ENCODE measurements at regions not wholly inside any gene's neighbourhood (a gene's known extent, or its start where the extent isn't known, plus 50 kb on each side); places are given as distances from the start of the nearest gene placed in this dataset.
A peak's percentile ranks its signal among the peaks of the same experiment; 100 is the strongest.

DNA sequence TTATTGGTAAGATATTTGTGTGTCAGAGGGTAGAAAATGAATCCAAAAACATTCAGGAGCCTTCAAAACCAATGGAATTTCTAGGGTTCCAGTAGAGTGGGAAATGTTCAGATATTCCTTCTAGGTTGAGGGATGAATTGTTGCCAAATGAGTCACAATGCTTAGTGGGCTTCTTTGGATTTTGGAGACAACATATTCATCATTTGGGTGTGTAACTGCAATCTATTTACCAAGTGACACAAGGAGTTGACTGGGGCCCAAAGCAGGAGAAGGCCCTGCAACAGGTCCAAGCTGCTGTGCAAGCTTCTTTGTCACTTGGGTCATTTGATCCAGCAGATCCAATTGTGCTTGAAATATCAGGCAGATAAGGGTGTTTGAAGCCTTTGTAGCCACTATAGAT lies 551.5 kb upstream of the PITX2 start:
- TF ChIP-seq, protein P1, sequence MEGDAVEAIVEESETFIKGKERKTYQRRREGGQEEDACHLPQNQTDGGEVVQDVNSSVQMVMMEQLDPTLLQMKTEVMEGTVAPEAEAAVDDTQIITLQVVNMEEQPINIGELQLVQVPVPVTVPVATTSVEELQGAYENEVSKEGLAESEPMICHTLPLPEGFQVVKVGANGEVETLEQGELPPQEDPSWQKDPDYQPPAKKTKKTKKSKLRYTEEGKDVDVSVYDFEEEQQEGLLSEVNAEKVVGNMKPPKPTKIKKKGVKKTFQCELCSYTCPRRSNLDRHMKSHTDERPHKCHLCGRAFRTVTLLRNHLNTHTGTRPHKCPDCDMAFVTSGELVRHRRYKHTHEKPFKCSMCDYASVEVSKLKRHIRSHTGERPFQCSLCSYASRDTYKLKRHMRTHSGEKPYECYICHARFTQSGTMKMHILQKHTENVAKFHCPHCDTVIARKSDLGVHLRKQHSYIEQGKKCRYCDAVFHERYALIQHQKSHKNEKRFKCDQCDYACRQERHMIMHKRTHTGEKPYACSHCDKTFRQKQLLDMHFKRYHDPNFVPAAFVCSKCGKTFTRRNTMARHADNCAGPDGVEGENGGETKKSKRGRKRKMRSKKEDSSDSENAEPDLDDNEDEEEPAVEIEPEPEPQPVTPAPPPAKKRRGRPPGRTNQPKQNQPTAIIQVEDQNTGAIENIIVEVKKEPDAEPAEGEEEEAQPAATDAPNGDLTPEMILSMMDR (IDR thresholded peaks at IDR 0.05), result no peak
- no peak overlapping the region for H3K27ac Mint-ChIP-seq
- H3K9me3 Mint-ChIP-seq, result no peaks in the 10 kb centered on the region
- DNase-seq, result peak; percentile 30
- peaks cover 2% of the 10 kb centered on the region; the same call in 1 of the 2 replicates for H3K27me3 Mint-ChIP-seq (ENCODE audit: insufficient read depth)
- peaks cover 31% of the 10 kb centered on the region for H3K4me1 Mint-ChIP-seq (ENCODE audit: low read depth)
- H3K4me3 Mint-ChIP-seq, result no peak overlapping the region
- H3K36me3 Mint-ChIP-seq (ENCODE audit: low read depth), result no peaks in the 10 kb centered on the region

DNA sequence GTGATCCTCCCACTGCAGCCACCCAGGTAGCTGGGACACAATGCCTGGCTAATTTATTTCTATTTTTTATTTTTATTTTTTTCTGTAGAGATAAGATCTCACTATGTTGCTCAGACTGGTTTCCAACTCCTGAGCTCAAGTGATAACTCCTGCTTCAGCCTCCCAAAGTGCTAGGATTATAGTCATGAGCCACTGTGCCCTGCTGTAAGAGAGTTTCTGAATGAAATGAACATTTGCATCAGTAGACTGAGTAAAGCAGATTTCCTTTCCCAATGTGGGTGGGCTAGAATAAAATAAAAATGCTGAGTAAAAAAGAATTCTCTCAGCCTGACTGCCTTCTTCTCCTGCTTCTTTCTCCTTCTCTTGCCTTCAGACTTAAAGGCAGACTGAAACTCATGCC lies 555.4 kb upstream of the PITX2 start:
- peaks cover 11% of the 10 kb centered on the region for H3K36me3 Mint-ChIP-seq (ENCODE audit: low read depth)
- no peak for DNase-seq
- H3K9me3 Mint-ChIP-seq, result peaks cover 15% of the 10 kb centered on the region
- no peak overlapping the region for H3K27ac Mint-ChIP-seq
- H3K4me1 Mint-ChIP-seq (ENCODE audit: low read depth), result peaks cover 25% of the 10 kb centered on the region
- no peak overlapping the region for H3K4me3 Mint-ChIP-seq
- TF ChIP-seq, protein P1 (IDR thresholded peaks at IDR 0.05), result no peak
- peaks cover 2% of the 10 kb centered on the region; the same call in 1 of the 2 replicates for H3K27me3 Mint-ChIP-seq (ENCODE audit: insufficient read depth)

DNA sequence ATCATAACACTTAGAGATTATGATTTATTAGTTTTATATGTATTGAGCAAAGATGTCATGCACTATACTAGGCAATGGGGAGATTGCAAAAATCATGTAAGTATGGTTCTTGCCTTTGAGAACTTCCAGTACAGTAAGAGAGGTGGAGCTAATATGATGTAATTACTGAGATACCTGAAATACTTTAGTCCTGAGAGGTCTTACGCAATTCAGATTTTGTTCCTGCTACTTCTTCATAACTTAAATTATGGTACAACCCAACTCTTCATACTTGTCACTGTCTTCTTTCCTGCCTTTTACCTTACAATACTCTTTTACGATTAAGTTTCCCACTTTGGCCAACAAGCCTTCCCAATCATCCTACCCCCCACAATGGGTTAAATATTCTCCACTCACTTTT lies 564.2 kb upstream of the PITX2 start:
- H3K9me3 Mint-ChIP-seq, result peaks cover 20% of the 10 kb centered on the region
- no peak overlapping the region for H3K27ac Mint-ChIP-seq
- TF ChIP-seq, protein P1 (IDR thresholded peaks at IDR 0.05), result no peak
- DNase-seq, result no peak
- H3K4me1 Mint-ChIP-seq (ENCODE audit: low read depth), result 0 out of 2 replicates have a peak, but pooled peaks cover 4% of the 10 kb centered on the region
- peaks cover 11% of the 10 kb centered on the region for H3K36me3 Mint-ChIP-seq (ENCODE audit: low read depth)
- no peaks in the 10 kb centered on the region; the same call in 1 of the 2 replicates for H3K27me3 Mint-ChIP-seq (ENCODE audit: insufficient read depth)
- H3K4me3 Mint-ChIP-seq, result no peak overlapping the region

DNA sequence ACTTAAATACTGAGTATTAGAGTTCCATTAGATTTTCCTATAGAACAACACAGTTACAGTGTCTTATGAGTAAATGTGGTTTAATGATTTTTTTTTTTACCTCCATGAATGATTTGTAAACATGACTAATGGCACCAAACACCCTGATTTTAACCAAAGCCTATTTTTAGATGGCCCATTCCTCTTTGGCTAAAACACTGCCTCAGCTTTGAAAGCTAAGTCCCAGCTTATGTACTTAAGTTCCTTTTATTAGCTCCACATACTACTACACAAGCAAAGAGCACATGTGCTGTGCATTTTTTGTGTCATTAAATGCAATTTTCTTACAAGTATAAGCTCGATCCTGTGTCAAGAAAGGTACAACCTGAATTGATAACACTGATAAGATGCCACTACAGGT lies 575.6 kb upstream of the PITX2 start:
- peak; percentile 17 for DNase-seq
- H3K4me1 Mint-ChIP-seq (ENCODE audit: low read depth), result peaks cover 10% of the 10 kb centered on the region
- H3K27me3 Mint-ChIP-seq (ENCODE audit: insufficient read depth), result no peaks in the 10 kb centered on the region
- H3K27ac Mint-ChIP-seq, result no peak overlapping the region
- TF ChIP-seq, protein P1 (IDR thresholded peaks at IDR 0.05), result no peak
- no peaks in the 10 kb centered on the region for H3K9me3 Mint-ChIP-seq
- H3K4me3 Mint-ChIP-seq, result no peak overlapping the region
- H3K36me3 Mint-ChIP-seq (ENCODE audit: low read depth), result no peaks in the 10 kb centered on the region

DNA sequence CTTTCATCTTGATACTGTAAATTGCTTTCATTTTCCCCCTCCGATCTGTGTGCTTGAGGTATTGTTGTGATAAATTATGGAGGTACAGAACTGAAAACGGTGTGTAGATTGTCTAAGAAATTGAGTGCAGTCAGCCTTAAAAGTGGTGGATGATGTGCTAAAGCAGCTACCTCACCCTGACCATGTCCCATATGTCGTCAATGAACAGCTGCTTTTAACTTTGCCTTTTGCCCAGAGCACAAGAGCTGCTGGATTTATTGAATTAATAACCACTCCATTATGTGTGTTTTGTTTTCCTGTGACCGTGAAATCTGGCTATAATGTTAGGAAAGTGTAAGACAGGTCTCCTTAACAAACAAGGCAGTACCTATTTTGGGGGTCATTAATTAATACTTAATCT lies 581.9 kb upstream of the PITX2 start:
- no peaks in the 10 kb centered on the region for H3K27me3 Mint-ChIP-seq (ENCODE audit: insufficient read depth)
- no peak for DNase-seq
- peaks cover 24% of the 10 kb centered on the region for H3K4me1 Mint-ChIP-seq (ENCODE audit: low read depth)
- no peak overlapping the region for H3K27ac Mint-ChIP-seq
- H3K4me3 Mint-ChIP-seq, result peak overlapping the region; percentile 74
- H3K36me3 Mint-ChIP-seq (ENCODE audit: low read depth), result no peaks in the 10 kb centered on the region
- H3K9me3 Mint-ChIP-seq, result no peaks in the 10 kb centered on the region
- TF ChIP-seq, protein P1 (IDR thresholded peaks at IDR 0.05), result no peak

DNA sequence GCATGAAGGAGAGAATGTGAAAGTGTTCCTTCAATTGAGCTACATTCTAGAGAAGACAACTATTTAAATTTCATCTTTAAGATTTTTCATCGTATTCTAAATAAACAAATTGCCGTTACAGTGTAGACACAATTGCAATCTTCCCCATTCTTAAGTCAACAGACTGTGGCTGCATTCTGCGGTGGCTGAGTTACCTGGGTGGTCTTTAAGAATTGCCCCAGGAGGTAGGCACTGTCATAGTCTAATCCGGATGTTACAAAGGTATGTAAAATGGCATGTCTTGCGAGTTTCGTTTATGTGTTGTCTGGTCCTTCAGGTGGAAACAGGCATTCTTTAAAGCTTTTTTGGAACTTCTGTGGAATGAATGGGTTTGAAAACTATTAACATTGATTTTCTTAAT lies 586.1 kb upstream of the PITX2 start:
- no peaks in the 10 kb centered on the region for H3K9me3 Mint-ChIP-seq
- no peaks in the 10 kb centered on the region for H3K27me3 Mint-ChIP-seq (ENCODE audit: insufficient read depth)
- peaks cover 32% of the 10 kb centered on the region for H3K4me1 Mint-ChIP-seq (ENCODE audit: low read depth)
- DNase-seq, result no peak
- no peaks in the 10 kb centered on the region for H3K36me3 Mint-ChIP-seq (ENCODE audit: low read depth)
- H3K27ac Mint-ChIP-seq, result no peak overlapping the region
- no peak overlapping the region for H3K4me3 Mint-ChIP-seq
- TF ChIP-seq, protein P1 (IDR thresholded peaks at IDR 0.05), result no peak
